GM08714 (cell line): ENCODE measurements at regions not wholly inside any gene's neighbourhood (a gene's known extent, or its start where the extent isn't known, plus 50 kb on each side); places are given as distances from the start of the nearest gene placed in this dataset.

Experiments
- H3K4me3 ChIP-seq: fragments of 200-500 bp; sonication (Bioruptor generic); 2 replicates; pipeline ENCODE4 v1.5.1; 2014; ENCODE audit warnings: mild to moderate bottlenecking, low read length, inconsistent platforms
- ZNF274 ChIP-seq: IDR thresholded peaks from 2 replicates; pipeline ENCODE4 v1.6.1; 2012; ENCODE audit warnings: mild to moderate bottlenecking, low read depth, low read length

DNA sequence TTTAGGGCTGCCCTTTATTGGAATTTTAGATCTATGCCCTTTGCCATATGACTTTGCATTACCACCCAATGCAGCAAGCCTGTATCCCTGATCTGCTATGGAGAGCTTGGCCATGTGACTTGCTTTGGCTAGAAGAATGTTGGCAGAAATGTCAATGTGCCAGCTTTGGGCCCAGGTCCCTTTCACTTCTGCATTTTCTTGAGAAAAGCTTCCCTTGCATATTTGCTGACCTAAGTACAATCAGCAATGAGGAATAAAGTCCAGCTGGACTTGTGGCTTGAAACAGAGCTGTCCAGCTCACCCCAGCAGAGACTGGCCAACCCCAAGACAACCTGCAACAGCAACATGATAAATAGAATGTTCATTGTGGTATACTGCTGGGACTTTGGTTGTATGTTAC is 135.9 kb downstream of the PAH start:
- no peak overlapping the region for H3K4me3 ChIP-seq
- TF ChIP-seq ZNF274, result no peak

GRCh38 chr12:102776041-102776440 is 141.0 kb downstream of the PAH start:
- TF ChIP-seq ZNF274, result no peak
- H3K4me3 ChIP-seq, result no peak overlapping the region

DNA sequence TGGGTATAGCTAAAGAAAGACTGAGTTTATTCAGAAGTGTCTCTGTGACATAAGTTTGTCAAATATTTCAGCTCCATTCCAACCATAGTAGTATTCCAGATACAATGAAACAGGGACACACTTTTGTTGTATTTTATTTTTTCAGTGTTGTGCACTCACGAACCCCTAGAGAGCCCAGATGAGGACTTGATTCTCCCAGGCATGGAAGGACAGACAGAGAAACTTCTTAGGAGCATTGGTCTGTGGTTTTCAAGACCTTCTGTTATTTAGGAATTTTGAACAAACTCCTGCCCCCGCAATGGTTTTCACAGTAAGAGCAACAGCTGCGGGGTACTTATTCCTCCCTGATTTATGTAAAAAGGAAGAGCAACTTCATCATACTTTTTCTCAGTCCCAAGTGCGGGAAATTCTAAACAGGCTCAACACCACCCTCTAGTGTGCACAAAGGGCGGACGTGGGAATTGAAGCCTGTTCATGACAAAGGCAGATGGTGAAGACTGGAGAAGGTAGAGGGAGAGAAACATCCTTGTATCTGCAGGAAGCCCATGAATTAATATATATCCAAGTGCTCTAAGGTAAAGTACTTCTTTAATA is 147.6 kb downstream of the PAH start:
- TF ChIP-seq ZNF274, result no peak
- no peak overlapping the region for H3K4me3 ChIP-seq

DNA sequence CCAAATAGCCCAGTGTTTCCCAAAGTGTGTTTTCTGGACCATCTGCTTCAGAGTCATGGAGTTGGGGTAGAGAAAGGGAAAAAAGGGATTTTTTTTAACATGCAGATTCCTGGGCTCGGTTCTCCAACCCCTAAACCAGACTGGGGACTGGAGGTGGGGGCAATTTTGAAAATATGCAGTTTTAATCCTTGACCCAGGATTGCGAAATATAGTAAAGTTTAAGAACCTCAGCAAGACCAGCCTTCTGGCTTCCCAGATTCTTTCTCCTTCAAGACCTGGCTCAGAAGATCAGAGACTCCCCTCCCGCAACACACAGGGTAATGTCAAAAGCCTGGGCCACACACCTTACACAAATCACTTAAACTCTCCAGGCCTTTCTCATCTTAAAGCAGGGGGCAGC is 150.1 kb downstream of the PAH start:
- TF ChIP-seq ZNF274, result no peak
- no peak overlapping the region for H3K4me3 ChIP-seq

- TF ChIP-seq ZNF274, result no peak
- H3K4me3 ChIP-seq, result no peak overlapping the region
Observed at GRCh38 chr12:102765736-102766135, 151.3 kb downstream of the PAH start.

- H3K4me3 ChIP-seq, result no peak overlapping the region
- no peak for TF ChIP-seq ZNF274
Observed at GRCh38 chr12:102763471-102763870, 153.6 kb downstream of the PAH start.

- TF ChIP-seq ZNF274, result no peak
- no peak overlapping the region for H3K4me3 ChIP-seq
Observed at GRCh38 chr12:102763061-102763460, 154.0 kb downstream of the PAH start.

GRCh38 chr12:102760322-102760721 is 156.7 kb downstream of the PAH start:
- TF ChIP-seq ZNF274, result no peak
- no peak overlapping the region for H3K4me3 ChIP-seq

- no peak overlapping the region for H3K4me3 ChIP-seq
Observed at GRCh38 chr12:102759466-102759865, 157.6 kb downstream of the PAH start.

DNA sequence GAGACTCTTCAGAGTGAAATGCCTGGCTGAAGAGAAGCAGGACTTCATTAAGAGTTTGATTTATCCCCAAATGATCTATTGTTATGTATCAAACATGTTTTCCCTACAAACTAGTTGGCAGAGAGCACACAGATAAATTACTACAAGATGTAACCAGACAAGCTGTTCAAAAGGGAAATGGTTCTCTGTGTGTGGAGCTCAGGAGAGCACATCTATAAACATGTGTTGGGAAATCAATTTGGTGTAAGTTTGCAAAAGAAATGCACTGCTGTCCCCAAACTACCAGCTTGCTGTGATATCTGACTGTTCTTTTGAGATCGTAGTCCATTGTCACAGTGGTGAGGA is 159.2 kb downstream of the PAH start:
- TF ChIP-seq ZNF274, result no peak
- H3K4me3 ChIP-seq, result no peak overlapping the region

More at GRCh38 chr12:102759466-102759865, 157.6 kb downstream of the PAH start:
- TF ChIP-seq ZNF274, result no peak

GRCh38 chr12:102757154-102757881 is 159.7 kb downstream of the PAH start:
- TF ChIP-seq ZNF274, result no peak
- no peak overlapping the region for H3K4me3 ChIP-seq

DNA sequence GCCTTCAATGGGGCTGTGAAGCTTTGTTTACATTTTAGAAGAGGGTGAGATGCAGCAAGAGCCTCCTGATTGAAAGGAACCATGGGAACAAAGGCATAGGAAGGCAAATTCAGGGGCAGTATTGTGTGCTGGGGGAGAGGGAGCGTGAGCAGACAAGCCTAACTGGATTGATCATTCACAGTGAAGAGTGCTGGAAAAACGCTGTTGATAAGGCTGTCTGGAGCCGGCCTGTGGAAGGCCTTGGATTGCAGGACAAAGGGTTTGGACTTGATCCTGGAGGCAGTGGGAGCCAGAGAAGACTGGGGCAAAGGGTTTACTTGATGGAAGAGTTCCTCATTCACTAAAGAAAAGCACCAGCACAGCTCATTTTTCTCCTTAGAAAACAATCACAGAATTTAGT is 160.5 kb downstream of the PAH start:
- no peak overlapping the region for H3K4me3 ChIP-seq

GRCh38 chr12:102755266-102755665 is 161.8 kb downstream of the PAH start:
- H3K4me3 ChIP-seq, result no peak overlapping the region
- TF ChIP-seq ZNF274, result no peak

More for the DNA sequence above, 160.5 kb downstream of the PAH start:
- no peak for TF ChIP-seq ZNF274

DNA sequence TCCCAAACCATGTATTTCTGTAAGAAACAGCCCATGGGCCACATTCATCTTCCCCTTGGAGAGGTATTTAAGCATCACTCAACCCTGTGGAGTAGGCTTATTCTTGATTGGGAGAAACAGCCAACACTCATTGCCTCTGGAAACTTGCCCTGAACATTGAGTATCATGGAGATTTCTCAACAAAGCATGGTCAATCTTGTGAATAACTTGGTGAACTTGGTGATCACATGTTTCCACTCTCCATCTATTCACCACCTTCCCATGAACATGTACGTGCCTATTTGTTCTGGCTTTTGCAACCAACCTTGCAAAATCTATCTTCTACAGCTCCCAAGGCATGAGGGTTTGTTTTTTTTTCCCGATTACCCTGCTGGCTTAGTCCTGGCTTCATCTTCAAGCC is 163.2 kb downstream of the PAH start:
- no peak overlapping the region for H3K4me3 ChIP-seq
- no peak for TF ChIP-seq ZNF274

GRCh38 chr12:102748704-102749103 is 168.3 kb downstream of the PAH start:
- no peak for TF ChIP-seq ZNF274

GRCh38 chr12:102746963-102747362 is 170.1 kb downstream of the PAH start:
- H3K4me3 ChIP-seq, result no peak overlapping the region
- no peak for TF ChIP-seq ZNF274

More at GRCh38 chr12:102748704-102749103, 168.3 kb downstream of the PAH start:
- H3K4me3 ChIP-seq, result no peak overlapping the region
